ENCODE measurements at regions not wholly inside any gene's neighbourhood (a gene's known extent, or its start where the extent isn't known, plus 50 kb on each side); places are given as distances from the start of the nearest gene placed in this dataset.

DNA sequence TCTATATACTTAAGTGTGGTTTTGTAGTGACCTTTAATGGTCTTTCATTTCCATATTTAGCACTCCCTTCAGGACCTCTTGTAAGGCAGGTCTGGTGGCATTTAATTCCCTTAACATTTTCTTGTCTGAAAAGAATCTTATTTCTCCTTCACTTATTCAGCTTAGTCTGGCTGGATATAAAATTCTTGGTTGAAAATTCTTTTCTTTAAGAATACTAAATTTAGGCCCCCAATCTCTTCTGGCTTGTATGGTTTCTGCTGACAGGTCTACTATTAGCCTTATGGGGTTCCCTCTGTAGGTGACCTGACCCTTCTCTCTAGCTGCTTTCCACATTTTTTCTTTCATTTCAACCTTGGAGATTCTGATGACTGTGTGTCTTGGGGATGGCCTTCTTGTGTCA is 236.9 kb downstream of the THBS2 start:
- TF ChIP-seq, protein P1, sequence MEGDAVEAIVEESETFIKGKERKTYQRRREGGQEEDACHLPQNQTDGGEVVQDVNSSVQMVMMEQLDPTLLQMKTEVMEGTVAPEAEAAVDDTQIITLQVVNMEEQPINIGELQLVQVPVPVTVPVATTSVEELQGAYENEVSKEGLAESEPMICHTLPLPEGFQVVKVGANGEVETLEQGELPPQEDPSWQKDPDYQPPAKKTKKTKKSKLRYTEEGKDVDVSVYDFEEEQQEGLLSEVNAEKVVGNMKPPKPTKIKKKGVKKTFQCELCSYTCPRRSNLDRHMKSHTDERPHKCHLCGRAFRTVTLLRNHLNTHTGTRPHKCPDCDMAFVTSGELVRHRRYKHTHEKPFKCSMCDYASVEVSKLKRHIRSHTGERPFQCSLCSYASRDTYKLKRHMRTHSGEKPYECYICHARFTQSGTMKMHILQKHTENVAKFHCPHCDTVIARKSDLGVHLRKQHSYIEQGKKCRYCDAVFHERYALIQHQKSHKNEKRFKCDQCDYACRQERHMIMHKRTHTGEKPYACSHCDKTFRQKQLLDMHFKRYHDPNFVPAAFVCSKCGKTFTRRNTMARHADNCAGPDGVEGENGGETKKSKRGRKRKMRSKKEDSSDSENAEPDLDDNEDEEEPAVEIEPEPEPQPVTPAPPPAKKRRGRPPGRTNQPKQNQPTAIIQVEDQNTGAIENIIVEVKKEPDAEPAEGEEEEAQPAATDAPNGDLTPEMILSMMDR (IDR thresholded peaks at IDR 0.05; ENCODE audit: insufficient read depth, low read length, poor library complexity, severe bottlenecking), result no peak
- Histone ChIP-seq H3K4me3 (ENCODE audit: low read depth, low read length) (no peak overlapping the region), H3K27me3 (ENCODE audit: control insufficient read depth, insufficient read depth, low read length) (no peaks in the 10 kb centered on the region), H3K36me3 (ENCODE audit: control insufficient read depth, insufficient read depth, low read length) (no peaks in the 10 kb centered on the region)
- no peak for DNase-seq (ENCODE audit: low read depth)

DNA sequence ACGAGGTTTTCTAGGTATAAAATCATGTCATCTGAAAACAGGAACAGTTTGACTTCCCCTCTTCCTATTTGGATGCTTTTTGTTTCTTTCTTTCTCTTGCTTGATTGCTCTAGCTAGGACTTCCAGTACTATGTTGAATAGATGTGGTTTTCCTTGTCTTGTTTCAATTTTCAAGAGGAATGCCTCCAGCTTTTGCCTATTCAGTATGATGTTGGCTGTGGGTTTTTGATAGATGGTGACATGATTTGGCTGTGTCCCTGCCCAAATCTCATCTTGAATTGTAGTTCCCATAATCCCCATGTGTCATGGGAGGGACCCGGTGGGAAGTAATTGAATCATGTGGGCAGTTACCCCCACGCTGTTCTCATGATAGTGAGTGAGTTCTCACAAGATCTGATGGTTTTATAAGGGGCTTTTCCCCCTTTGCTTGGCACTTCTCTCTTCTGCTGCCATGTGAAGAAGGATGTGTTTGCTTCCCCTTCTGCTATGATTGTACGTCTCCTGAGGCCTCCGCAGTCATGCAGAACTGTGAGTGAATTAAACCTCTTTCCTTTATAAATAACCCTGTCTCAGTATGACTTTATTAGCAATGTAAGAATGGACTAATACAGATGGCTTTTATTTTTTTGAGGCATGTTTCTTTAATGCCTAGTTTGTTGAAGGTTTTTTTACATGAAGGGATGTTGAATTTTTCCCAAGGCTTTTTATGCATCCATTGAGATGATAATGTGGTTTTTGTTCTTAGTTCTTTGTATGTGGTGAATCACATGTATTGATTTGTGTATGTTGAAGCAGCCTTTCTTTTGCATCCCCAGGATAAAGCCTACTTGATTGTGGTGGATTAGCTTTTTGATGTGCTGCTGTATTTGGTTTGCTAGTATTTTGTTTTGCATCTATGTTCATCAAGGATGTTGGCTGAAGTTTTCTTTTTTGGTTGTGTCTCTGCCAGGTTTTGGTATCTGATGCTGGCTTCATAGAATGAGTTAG is 239.1 kb downstream of the THBS2 start:
- TF ChIP-seq, protein P1 (IDR thresholded peaks at IDR 0.05; ENCODE audit: insufficient read depth, low read length, poor library complexity, severe bottlenecking), result no peak
- Histone ChIP-seq H3K36me3 (ENCODE audit: control insufficient read depth, insufficient read depth, low read length) (no peaks in the 10 kb centered on the region), H3K27me3 (ENCODE audit: control insufficient read depth, insufficient read depth, low read length) (no peaks in the 10 kb centered on the region), H3K4me3 (ENCODE audit: low read depth, low read length) (no peak overlapping the region)
- no peak for DNase-seq (ENCODE audit: low read depth)

DNA sequence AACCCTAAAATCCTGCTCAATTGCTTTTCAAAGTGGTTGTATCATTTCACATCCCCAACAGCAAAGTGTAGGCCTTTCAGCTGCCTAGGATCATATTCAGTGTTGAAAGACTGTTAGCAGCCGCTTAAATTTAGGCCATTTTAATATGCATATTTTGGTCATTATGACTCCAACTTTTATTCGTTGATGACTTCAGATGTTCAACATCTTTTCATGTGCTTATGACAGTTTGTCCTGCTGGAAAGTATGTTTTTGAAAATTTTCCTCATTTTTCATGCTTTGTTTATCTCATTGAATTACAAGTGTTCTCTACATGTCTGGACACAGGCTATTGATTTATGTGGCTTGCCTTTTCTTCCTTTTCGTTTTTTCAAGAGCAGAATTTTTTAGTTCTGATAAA is 244.0 kb downstream of the THBS2 start:
- H3K36me3 ChIP-seq (ENCODE audit: control insufficient read depth, insufficient read depth, low read length), result no peaks in the 10 kb centered on the region
- TF ChIP-seq, protein P1 (IDR thresholded peaks at IDR 0.05; ENCODE audit: insufficient read depth, low read length, poor library complexity, severe bottlenecking), result no peak
- no peaks in the 10 kb centered on the region for H3K27me3 ChIP-seq (ENCODE audit: control insufficient read depth, insufficient read depth, low read length)
- H3K4me3 ChIP-seq (ENCODE audit: low read depth, low read length), result no peak overlapping the region
- no peak for DNase-seq (ENCODE audit: low read depth)

DNA sequence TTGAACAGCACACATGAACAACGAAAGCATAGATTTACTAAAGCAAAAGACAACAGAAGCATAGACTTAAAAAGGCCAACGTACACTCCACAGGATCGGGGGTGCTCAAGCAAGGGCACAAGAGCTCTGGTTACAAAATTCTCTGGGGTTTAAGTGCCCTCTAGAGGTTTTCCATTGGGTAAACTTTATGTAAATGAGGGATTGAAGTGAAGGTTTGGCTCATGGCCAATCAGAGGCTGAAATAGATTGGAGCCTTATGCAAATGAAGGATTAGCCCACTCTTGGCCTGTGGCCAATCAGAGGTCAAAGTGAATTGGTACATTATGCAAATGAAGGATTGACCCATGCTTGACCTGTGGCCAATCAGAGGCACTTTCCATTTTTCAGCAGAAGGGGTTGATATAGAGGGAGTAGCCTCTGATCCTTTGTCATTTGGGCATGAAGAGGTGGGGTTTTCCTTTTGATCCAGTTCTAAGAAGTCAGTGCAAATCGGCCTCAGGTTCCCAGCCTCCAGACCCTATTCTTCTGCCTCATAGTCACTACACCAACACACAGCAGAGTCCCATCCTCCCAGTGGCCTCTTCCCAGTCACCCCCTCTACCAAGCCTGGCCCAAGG is 244.9 kb downstream of the THBS2 start:
- TF ChIP-seq, protein P1 (IDR thresholded peaks at IDR 0.05; ENCODE audit: insufficient read depth, low read length, poor library complexity, severe bottlenecking), result no peak
- Histone ChIP-seq H3K27me3 (ENCODE audit: control insufficient read depth, insufficient read depth, low read length) (no peaks in the 10 kb centered on the region), H3K36me3 (ENCODE audit: control insufficient read depth, insufficient read depth, low read length) (no peaks in the 10 kb centered on the region), H3K4me3 (ENCODE audit: low read depth, low read length) (no peak overlapping the region)
- DNase-seq (ENCODE audit: low read depth), result no peak

DNA sequence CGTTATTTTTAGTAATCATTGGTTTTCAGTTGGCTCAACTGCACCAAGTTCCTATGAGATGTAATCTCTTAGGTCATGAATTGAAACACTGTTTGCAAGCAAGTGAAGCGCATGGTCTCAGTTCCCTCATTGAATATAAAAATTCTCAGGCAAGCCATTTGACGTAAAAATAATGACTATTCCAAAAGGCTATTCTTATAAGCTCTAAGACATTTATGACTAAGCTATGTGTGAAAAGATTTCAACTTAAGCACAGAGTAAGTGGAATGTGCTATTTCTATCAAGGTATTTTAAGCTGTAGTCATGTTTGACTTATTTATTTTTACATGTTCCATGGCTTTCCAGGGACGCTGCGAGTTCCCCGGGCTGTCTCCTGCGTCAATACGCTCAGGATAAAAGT is 248.5 kb downstream of the THBS2 start:
- no peaks in the 10 kb centered on the region for H3K36me3 ChIP-seq (ENCODE audit: control insufficient read depth, insufficient read depth, low read length)
- H3K4me3 ChIP-seq (ENCODE audit: low read depth, low read length), result no peak overlapping the region
- no peaks in the 10 kb centered on the region for H3K27me3 ChIP-seq (ENCODE audit: control insufficient read depth, insufficient read depth, low read length)
- TF ChIP-seq, protein P1 (IDR thresholded peaks at IDR 0.05; ENCODE audit: insufficient read depth, low read length, poor library complexity, severe bottlenecking), result no peak
- no peak for DNase-seq (ENCODE audit: low read depth)
